Epithelial cell of esophagus (primary cell): ENCODE measurements at regions not wholly inside any gene's neighbourhood (a gene's known extent, or its start where the extent isn't known, plus 50 kb on each side); places are given as distances from the start of the nearest gene placed in this dataset.

Experiments used
- DNase-seq: peaks from one replicate; pipeline ENCODE4 v3.0.0; 2010; ENCODE audit warnings: low read depth
- H3K4me3 ChIP-seq: 2 replicates; pipeline ENCODE4 v1.5.1; 2011; ENCODE audit warnings: mild to moderate bottlenecking, low read length, control low read depth
- TF ChIP-seq, protein P1 (sequence below): IDR thresholded peaks from 2 replicates; pipeline ENCODE4 v1.5.1; 2011; ENCODE audit warnings: low read depth, mild to moderate bottlenecking, low read length, control low read depth, inconsistent platforms; ENCODE audit not compliant: insufficient read depth; ENCODE audit errors: missing control alignments

DNA sequence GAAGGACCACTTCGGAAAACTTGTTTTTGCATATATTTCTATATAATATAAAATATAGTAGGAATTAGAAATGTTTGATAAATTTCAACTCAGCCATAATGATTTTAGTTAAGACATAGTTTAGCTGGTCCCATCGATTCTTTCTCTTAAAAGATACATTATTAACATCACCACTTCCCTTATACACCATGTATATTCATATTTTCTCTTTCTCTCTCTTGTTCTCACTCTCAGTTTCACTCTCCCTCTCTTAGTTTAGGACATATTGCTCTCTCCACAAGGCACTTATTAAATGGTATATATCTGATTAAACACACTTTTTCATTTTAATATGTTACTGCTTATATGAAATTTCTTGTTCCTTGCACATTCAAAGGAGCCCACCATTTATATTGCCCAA is 90.1 kb upstream of the RASEF start:
- TF ChIP-seq, protein P1, sequence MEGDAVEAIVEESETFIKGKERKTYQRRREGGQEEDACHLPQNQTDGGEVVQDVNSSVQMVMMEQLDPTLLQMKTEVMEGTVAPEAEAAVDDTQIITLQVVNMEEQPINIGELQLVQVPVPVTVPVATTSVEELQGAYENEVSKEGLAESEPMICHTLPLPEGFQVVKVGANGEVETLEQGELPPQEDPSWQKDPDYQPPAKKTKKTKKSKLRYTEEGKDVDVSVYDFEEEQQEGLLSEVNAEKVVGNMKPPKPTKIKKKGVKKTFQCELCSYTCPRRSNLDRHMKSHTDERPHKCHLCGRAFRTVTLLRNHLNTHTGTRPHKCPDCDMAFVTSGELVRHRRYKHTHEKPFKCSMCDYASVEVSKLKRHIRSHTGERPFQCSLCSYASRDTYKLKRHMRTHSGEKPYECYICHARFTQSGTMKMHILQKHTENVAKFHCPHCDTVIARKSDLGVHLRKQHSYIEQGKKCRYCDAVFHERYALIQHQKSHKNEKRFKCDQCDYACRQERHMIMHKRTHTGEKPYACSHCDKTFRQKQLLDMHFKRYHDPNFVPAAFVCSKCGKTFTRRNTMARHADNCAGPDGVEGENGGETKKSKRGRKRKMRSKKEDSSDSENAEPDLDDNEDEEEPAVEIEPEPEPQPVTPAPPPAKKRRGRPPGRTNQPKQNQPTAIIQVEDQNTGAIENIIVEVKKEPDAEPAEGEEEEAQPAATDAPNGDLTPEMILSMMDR = no peak
- H3K4me3 ChIP-seq = no peak overlapping the region
- DNase-seq = no peak

DNA sequence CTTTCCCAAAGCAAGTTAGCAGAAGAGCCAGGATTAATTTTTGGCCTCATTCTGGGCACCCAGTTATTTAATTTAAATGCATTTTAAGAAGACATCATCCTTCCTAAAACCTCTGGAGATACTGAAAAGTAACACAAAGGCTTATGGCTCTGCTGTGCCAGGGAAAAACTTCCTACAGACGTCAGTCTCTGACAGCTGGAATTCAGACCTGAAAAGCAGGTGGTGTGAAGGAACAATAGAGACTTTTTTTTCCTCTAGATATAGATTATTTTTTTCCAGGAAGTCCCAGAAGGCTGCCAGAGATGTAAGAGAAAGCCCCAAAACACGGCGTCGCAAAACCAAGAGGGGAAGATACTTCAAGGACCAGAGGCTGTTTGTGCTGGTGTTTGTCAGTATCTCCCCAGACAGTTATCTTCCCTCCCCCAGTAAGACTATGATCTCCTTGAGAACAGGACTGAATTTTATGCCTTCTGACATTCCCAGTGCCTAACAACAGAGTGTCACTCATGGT is 88.7 kb upstream of the RASEF start:
- TF ChIP-seq, protein P1 = no peak
- no peak overlapping the region for H3K4me3 ChIP-seq
- no peak for DNase-seq

DNA sequence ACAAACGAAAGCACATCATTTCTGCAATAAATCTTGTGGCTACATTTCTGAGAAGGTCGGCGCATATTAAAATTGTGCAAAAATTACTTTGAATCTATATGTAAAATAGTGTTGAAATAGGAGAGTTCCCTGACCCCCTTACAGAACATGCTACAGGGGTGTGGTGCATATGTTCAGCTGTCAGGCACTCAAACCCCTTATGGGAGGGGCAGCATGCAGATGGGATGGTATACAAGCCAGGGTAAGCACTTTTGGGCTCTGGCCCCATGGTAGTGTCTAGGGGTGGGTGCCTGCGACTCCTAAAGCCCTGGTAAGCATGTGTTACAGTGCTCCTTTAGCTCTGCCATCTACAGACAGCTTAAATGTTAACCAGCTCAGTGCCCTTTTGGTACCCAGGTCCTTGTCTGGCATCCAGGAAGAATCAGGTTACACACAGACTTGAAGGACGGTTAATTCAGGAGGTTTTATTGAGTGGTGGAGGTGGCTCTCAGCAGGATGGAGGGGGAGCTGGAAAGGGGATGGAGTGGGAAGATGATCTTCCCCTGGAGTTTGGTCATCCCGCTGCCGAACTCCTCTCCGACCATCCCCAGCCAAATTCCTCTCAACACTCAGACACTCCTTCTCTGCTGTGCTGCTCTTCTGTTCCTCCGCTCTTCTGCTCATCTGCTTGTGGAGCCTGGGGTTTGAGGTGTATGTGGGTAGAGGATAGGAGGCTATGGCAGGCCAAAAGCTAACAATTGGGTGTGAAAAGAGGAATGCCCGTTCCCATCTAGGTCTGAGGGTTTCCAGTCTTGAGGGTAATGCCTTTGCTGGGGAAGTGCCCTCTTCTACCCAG is 84.6 kb upstream of the RASEF start:
- DNase-seq = no peak
- H3K4me3 ChIP-seq = no peak overlapping the region
- TF ChIP-seq, protein P1 = no peak

DNA sequence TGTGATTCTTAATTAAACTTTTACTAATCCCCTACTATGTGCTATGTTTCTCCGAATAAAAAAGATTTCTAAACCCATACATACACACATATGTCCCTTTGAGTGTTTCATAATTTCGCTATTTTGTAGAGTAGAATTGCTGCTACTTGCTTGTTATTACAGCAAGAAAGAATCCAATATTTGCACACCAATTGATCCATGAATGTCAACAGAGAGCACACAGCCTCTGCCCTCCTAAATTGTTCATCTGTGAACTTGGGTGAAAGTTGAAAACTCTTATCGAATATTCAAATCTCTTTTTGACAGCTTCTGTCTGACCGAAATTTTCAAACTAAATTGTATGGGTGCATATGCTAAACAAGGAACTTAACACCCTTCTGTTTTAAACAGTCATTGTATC is 83.4 kb upstream of the RASEF start:
- TF ChIP-seq, protein P1 = no peak
- H3K4me3 ChIP-seq = no peak overlapping the region
- DNase-seq = no peak

DNA sequence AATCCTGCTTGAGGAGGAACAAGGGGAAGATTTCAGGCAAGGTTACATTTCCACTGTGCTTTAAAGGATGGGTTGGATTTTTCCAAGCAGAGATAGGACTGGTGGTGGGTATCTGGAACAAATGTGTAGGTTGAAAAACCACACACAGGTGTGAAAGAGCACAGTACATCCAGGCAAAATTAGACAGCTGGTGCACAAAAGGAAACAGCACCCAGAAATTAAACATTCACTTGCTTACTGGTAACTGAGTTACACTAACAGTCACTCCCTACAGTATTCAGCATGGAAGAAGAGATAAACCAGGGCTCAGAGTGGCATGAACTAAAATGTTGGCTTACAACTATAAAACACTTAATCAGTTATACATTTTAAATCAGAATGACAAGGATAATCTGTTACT is 81.5 kb upstream of the RASEF start:
- TF ChIP-seq, protein P1 = no peak
- DNase-seq = no peak

DNA sequence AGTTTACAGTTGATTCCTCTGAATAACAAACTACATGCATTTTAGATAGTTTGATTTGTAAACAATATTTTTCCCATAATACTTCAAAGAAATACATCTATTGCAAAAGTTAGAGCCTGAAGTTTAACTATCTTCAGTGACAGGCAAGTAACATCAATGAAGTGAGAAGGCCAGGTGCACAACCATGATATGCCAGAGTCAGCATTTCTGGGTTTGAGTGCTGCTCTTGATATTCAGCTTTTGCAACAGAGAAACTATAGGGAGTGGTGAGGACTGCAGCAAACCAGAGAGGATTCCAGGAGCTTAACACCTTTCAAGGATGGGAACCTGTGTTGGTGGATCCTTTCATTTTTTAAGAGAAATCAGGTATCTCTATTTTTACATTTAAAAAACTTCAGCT is 79.4 kb upstream of the RASEF start:
- DNase-seq = no peak
- TF ChIP-seq, protein P1 = no peak
- no peak overlapping the region for H3K4me3 ChIP-seq

More for the DNA sequence above, 81.5 kb upstream of the RASEF start:
- no peak overlapping the region for H3K4me3 ChIP-seq

DNA sequence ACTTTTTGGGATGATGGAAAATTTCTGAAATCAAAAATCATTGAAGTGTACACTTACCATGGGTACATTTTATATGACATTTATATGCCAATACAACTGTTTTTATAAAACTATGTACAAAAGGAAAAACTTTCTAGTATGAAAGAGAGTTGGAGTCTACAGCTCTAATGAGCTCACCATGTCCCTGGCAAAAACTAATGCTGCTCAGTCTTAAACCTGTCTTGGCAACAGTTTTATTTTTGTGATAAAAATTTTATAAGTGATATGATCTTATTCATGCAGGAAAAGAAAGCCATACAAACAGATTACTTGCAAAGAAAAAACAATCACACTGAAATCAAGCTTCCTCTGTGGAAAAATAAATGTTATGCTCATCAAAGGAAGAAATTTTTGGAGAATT is 78.9 kb upstream of the RASEF start:
- no peak overlapping the region for H3K4me3 ChIP-seq

More for the DNA sequence above, 78.9 kb upstream of the RASEF start:
- DNase-seq = no peak
- TF ChIP-seq, protein P1 = no peak
